ENCODE measurements at regions not wholly inside any gene's neighbourhood (a gene's known extent, or its start where the extent isn't known, plus 50 kb on each side); places are given as distances from the start of the nearest gene placed in this dataset.

GRCh38 chr4:92129408-92129994, 174.3 kb upstream of the GRID2 start:
- Histone ChIP-seq H3K36me3 (replicated peaks; ENCODE audit: control insufficient read depth, insufficient read depth, low read length) (no peaks in the 10 kb centered on the region), H3K4me3 (ENCODE audit: insufficient read depth, low read depth, low read length) (no peak overlapping the region), H3K27me3 (ENCODE audit: control insufficient read depth, insufficient read depth, low read length) (no peaks in the 10 kb centered on the region)
- DNase-seq, result no peak

GRCh38 chr4:92136434-92136833, 167.3 kb upstream of the GRID2 start:
- Histone ChIP-seq H3K27me3 (ENCODE audit: control insufficient read depth, insufficient read depth, low read length) (no peaks in the 10 kb centered on the region), H3K36me3 (replicated peaks; ENCODE audit: control insufficient read depth, insufficient read depth, low read length) (no peaks in the 10 kb centered on the region), H3K4me3 (ENCODE audit: insufficient read depth, low read depth, low read length) (no peak overlapping the region)
- DNase-seq, result no peak

GRCh38 chr4:92163348-92163747, 140.4 kb upstream of the GRID2 start:
- Histone ChIP-seq H3K4me3 (ENCODE audit: insufficient read depth, low read depth, low read length) (no peak overlapping the region), H3K36me3 (replicated peaks; ENCODE audit: control insufficient read depth, insufficient read depth, low read length) (no peaks in the 10 kb centered on the region), H3K27me3 (ENCODE audit: control insufficient read depth, insufficient read depth, low read length) (no peaks in the 10 kb centered on the region)
- DNase-seq, result no peak

- Histone ChIP-seq H3K27me3 (ENCODE audit: control insufficient read depth, insufficient read depth, low read length) (no peaks in the 10 kb centered on the region), H3K4me3 (ENCODE audit: insufficient read depth, low read depth, low read length) (no peak overlapping the region), H3K36me3 (replicated peaks; ENCODE audit: control insufficient read depth, insufficient read depth, low read length) (no peaks in the 10 kb centered on the region; the same call in 1 of the 2 replicates)
- no peak for DNase-seq
Measured at GRCh38 chr4:92170340-92170739, 133.4 kb upstream of the GRID2 start.

GRCh38 chr4:92172203-92172602, 131.6 kb upstream of the GRID2 start:
- H3K36me3 ChIP-seq (replicated peaks; ENCODE audit: control insufficient read depth, insufficient read depth, low read length), result no peaks in the 10 kb centered on the region; the same call in 1 of the 2 replicates
- DNase-seq, result no peak
- no peak overlapping the region for H3K4me3 ChIP-seq (ENCODE audit: insufficient read depth, low read depth, low read length)
- H3K27me3 ChIP-seq (ENCODE audit: control insufficient read depth, insufficient read depth, low read length), result no peaks in the 10 kb centered on the region

GRCh38 chr4:92175250-92175649, 128.5 kb upstream of the GRID2 start:
- H3K36me3 ChIP-seq (replicated peaks; ENCODE audit: control insufficient read depth, insufficient read depth, low read length), result no peaks in the 10 kb centered on the region
- no peaks in the 10 kb centered on the region for H3K27me3 ChIP-seq (ENCODE audit: control insufficient read depth, insufficient read depth, low read length)
- DNase-seq, result no peak
- H3K4me3 ChIP-seq (ENCODE audit: insufficient read depth, low read depth, low read length), result no peak overlapping the region

GRCh38 chr4:92182006-92182735, 121.6 kb upstream of the GRID2 start:
- Histone ChIP-seq H3K27me3 (ENCODE audit: control insufficient read depth, insufficient read depth, low read length) (no peaks in the 10 kb centered on the region), H3K4me3 (ENCODE audit: insufficient read depth, low read depth, low read length) (no peak overlapping the region), H3K36me3 (replicated peaks; ENCODE audit: control insufficient read depth, insufficient read depth, low read length) (no peaks in the 10 kb centered on the region)
- DNase-seq, result no peak

- no peaks in the 10 kb centered on the region for H3K27me3 ChIP-seq (ENCODE audit: control insufficient read depth, insufficient read depth, low read length)
- H3K4me3 ChIP-seq (ENCODE audit: insufficient read depth, low read depth, low read length), result no peak overlapping the region
- no peak for DNase-seq
- no peaks in the 10 kb centered on the region for H3K36me3 ChIP-seq (replicated peaks; ENCODE audit: control insufficient read depth, insufficient read depth, low read length)
Measured at GRCh38 chr4:92182736-92183407, 120.9 kb upstream of the GRID2 start.

- H3K27me3 ChIP-seq (ENCODE audit: control insufficient read depth, insufficient read depth, low read length), result no peaks in the 10 kb centered on the region
- DNase-seq, result no peak
- no peak overlapping the region for H3K4me3 ChIP-seq (ENCODE audit: insufficient read depth, low read depth, low read length)
- no peaks in the 10 kb centered on the region for H3K36me3 ChIP-seq (replicated peaks; ENCODE audit: control insufficient read depth, insufficient read depth, low read length)
Measured at GRCh38 chr4:92183825-92184224, 119.9 kb upstream of the GRID2 start.

GRCh38 chr4:92184566-92184965, 119.2 kb upstream of the GRID2 start:
- Histone ChIP-seq H3K4me3 (ENCODE audit: insufficient read depth, low read depth, low read length) (no peak overlapping the region), H3K36me3 (replicated peaks; ENCODE audit: control insufficient read depth, insufficient read depth, low read length) (no peaks in the 10 kb centered on the region), H3K27me3 (ENCODE audit: control insufficient read depth, insufficient read depth, low read length) (no peaks in the 10 kb centered on the region)
- no peak for DNase-seq

- no peak for DNase-seq
- Histone ChIP-seq H3K36me3 (replicated peaks; ENCODE audit: control insufficient read depth, insufficient read depth, low read length) (no peaks in the 10 kb centered on the region), H3K27me3 (ENCODE audit: control insufficient read depth, insufficient read depth, low read length) (no peaks in the 10 kb centered on the region), H3K4me3 (ENCODE audit: insufficient read depth, low read depth, low read length) (no peak overlapping the region)
Measured at GRCh38 chr4:92186239-92186638, 117.5 kb upstream of the GRID2 start.

GRCh38 chr4:92189146-92189545, 114.6 kb upstream of the GRID2 start:
- no peak for DNase-seq
- no peak overlapping the region for H3K4me3 ChIP-seq (ENCODE audit: insufficient read depth, low read depth, low read length)
- no peaks in the 10 kb centered on the region; the same call in 1 of the 2 replicates for H3K27me3 ChIP-seq (ENCODE audit: control insufficient read depth, insufficient read depth, low read length)
- no peaks in the 10 kb centered on the region for H3K36me3 ChIP-seq (replicated peaks; ENCODE audit: control insufficient read depth, insufficient read depth, low read length)

- Histone ChIP-seq H3K36me3 (replicated peaks; ENCODE audit: control insufficient read depth, insufficient read depth, low read length) (no peaks in the 10 kb centered on the region), H3K4me3 (ENCODE audit: insufficient read depth, low read depth, low read length) (no peak overlapping the region), H3K27me3 (ENCODE audit: control insufficient read depth, insufficient read depth, low read length) (peaks cover 2% of the 10 kb centered on the region; the same call in 1 of the 2 replicates)
- no peak for DNase-seq
Measured at GRCh38 chr4:92198711-92199110, 105.1 kb upstream of the GRID2 start.

GRCh38 chr4:92199135-92199534, 104.6 kb upstream of the GRID2 start:
- Histone ChIP-seq H3K4me3 (ENCODE audit: insufficient read depth, low read depth, low read length) (no peak overlapping the region), H3K27me3 (ENCODE audit: control insufficient read depth, insufficient read depth, low read length) (peaks cover 2% of the 10 kb centered on the region; the same call in 1 of the 2 replicates), H3K36me3 (replicated peaks; ENCODE audit: control insufficient read depth, insufficient read depth, low read length) (no peaks in the 10 kb centered on the region)
- DNase-seq, result no peak

GRCh38 chr4:92210906-92211305, 92.9 kb upstream of the GRID2 start:
- Histone ChIP-seq H3K36me3 (replicated peaks; ENCODE audit: control insufficient read depth, insufficient read depth, low read length) (no peaks in the 10 kb centered on the region), H3K4me3 (ENCODE audit: insufficient read depth, low read depth, low read length) (no peak overlapping the region), H3K27me3 (ENCODE audit: control insufficient read depth, insufficient read depth, low read length) (no peaks in the 10 kb centered on the region; the same call in 1 of the 2 replicates)
- no peak for DNase-seq

All from H7 (cell line).